ENCODE measurements at regions not wholly inside any gene's neighbourhood (a gene's known extent, or its start where the extent isn't known, plus 50 kb on each side); places are given as distances from the start of the nearest gene placed in this dataset.

- ATAC-seq = no peak
- TF ChIP-seq ZFP3 (CRISPR knock-in tag; IDR thresholded peaks at IDR 0.05) (no peak), ESRRG (CRISPR knock-in tag; IDR thresholded peaks at IDR 0.05) (no peak), CSDC2 (CRISPR knock-in tag; IDR thresholded peaks at IDR 0.05) (no peak), TCF4 (CRISPR knock-in tag; IDR thresholded peaks at IDR 0.05; ENCODE audit: borderline replicate concordance) (no peak)
Observed at GRCh38 chr15:97884513-97885131, 75.9 kb upstream of the ARRDC4 start.

GRCh38 chr15:97890307-97890706 is 70.2 kb upstream of the ARRDC4 start:
- TF ChIP-seq CSDC2 (CRISPR knock-in tag; IDR thresholded peaks at IDR 0.05) = no peak
- ATAC-seq = no peak

- no peak for ATAC-seq
- TF ChIP-seq GLIS3 (CRISPR knock-in tag; IDR thresholded peaks at IDR 0.05) (no peak), TSHZ2 (CRISPR knock-in tag; IDR thresholded peaks at IDR 0.05) (no peak), ZFP30 (CRISPR knock-in tag; IDR thresholded peaks at IDR 0.05) (no peak), CREB5 (CRISPR knock-in tag; IDR thresholded peaks at IDR 0.05; ENCODE audit: low read depth) (no peak), PPARA (CRISPR knock-in tag; IDR thresholded peaks at IDR 0.05; ENCODE audit: borderline replicate concordance) (no peak), ESRRG (CRISPR knock-in tag; IDR thresholded peaks at IDR 0.05) (no peak), RARB (CRISPR knock-in tag; IDR thresholded peaks at IDR 0.05) (no peak), ZNF565 (CRISPR knock-in tag; conservative IDR thresholded peaks at IDR 0.05; ENCODE audit: low read depth) (no peak), ARNTL (CRISPR knock-in tag; IDR thresholded peaks at IDR 0.05; ENCODE audit: borderline replicate concordance, low read depth) (no peak), OSR1 (CRISPR knock-in tag; IDR thresholded peaks at IDR 0.05) (no peak), SNAI2 (CRISPR knock-in tag; IDR thresholded peaks at IDR 0.05) (no peak), TOX (CRISPR knock-in tag; IDR thresholded peaks at IDR 0.05; ENCODE audit: borderline replicate concordance) (no peak), TCF4 (CRISPR knock-in tag; IDR thresholded peaks at IDR 0.05; ENCODE audit: borderline replicate concordance) (no peak), ISL1 (CRISPR knock-in tag; IDR thresholded peaks at IDR 0.05) (no peak), CSDC2 (CRISPR knock-in tag; IDR thresholded peaks at IDR 0.05) (no peak), ZNF8 (CRISPR knock-in tag; IDR thresholded peaks at IDR 0.05) (no peak), ZFP3 (CRISPR knock-in tag; IDR thresholded peaks at IDR 0.05) (no peak), ZC3H10 (CRISPR knock-in tag; IDR thresholded peaks at IDR 0.05) (no peak)
Observed at GRCh38 chr15:97892167-97892938, 68.2 kb upstream of the ARRDC4 start.

GRCh38 chr15:97893967-97894366 is 66.5 kb upstream of the ARRDC4 start:
- ATAC-seq = no peak
- no peak for TF ChIP-seq TOX (CRISPR knock-in tag; IDR thresholded peaks at IDR 0.05; ENCODE audit: borderline replicate concordance)
- TF ChIP-seq ZFP3 (CRISPR knock-in tag; IDR thresholded peaks at IDR 0.05) = no peak
- no peak for TF ChIP-seq ZFP30 (CRISPR knock-in tag; IDR thresholded peaks at IDR 0.05)
- TF ChIP-seq PPARA (CRISPR knock-in tag; IDR thresholded peaks at IDR 0.05; ENCODE audit: borderline replicate concordance) = no peak
- TF ChIP-seq POU6F1 (CRISPR knock-in tag; IDR thresholded peaks at IDR 0.05; ENCODE audit: borderline replicate concordance, low read depth) = no peak
- no peak for TF ChIP-seq ZNF8 (CRISPR knock-in tag; IDR thresholded peaks at IDR 0.05)
- TF ChIP-seq CSRNP3 (CRISPR knock-in tag; IDR thresholded peaks at IDR 0.05) = no peak

All from SK-N-SH treated with all-trans-retinoic acid at 6 μM for 48 hours (cell line).